ENCODE measurements at regions not wholly inside any gene's neighbourhood (a gene's known extent, or its start where the extent isn't known, plus 50 kb on each side); places are given as distances from the start of the nearest gene placed in this dataset.

DNA sequence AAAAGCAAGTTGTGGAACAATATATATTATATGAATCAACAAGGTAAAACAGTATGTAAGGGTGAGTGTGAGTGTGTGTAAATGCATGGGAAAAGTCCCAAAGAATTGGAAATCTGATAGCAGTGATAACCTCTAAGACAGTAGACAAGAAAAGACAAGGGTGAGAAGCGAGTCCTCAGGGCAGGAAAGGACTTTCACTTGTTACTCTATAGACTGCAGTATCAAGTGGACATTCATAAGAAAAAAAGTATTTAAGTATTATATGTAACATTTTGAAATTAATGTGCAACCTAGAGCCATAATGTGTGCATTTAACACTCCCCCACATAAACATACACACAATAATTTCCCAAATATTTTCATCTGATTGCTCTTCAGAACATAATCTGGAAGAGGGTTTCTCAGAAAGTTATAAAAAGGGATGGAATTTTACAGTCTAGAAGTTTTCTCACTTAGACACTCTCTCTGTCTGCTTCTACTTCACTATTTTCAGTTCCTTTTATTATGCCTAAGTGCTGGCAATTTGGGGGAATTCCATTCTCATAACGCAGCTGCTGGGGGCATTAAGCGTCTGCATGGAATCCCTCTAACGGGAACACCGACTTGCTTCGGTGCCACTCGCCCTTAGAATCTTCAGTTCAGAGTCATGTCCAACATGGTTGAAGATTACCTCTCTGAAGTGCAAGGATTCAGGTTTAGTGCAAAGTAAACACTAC, 50.0 kb upstream of the CDIN1 start (continued):
- TF ChIP-seq, protein P1, sequence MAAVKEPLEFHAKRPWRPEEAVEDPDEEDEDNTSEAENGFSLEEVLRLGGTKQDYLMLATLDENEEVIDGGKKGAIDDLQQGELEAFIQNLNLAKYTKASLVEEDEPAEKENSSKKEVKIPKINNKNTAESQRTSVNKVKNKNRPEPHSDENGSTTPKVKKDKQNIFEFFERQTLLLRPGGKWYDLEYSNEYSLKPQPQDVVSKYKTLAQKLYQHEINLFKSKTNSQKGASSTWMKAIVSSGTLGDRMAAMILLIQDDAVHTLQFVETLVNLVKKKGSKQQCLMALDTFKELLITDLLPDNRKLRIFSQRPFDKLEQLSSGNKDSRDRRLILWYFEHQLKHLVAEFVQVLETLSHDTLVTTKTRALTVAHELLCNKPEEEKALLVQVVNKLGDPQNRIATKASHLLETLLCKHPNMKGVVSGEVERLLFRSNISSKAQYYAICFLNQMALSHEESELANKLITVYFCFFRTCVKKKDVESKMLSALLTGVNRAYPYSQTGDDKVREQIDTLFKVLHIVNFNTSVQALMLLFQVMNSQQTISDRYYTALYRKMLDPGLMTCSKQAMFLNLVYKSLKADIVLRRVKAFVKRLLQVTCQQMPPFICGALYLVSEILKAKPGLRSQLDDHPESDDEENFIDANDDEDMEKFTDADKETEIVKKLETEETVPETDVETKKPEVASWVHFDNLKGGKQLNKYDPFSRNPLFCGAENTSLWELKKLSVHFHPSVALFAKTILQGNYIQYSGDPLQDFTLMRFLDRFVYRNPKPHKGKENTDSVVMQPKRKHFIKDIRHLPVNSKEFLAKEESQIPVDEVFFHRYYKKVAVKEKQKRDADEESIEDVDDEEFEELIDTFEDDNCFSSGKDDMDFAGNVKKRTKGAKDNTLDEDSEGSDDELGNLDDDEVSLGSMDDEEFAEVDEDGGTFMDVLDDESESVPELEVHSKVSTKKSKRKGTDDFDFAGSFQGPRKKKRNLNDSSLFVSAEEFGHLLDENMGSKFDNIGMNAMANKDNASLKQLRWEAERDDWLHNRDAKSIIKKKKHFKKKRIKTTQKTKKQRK (IDR thresholded peaks at IDR 0.05; ENCODE audit: low read depth, low read length): no peak
- TF ChIP-seq EED (IDR thresholded peaks at IDR 0.05; ENCODE audit: low read depth) (no peak), KLF5 (IDR thresholded peaks at IDR 0.05; ENCODE audit: partially characterized antibody) (no peak), MEF2B (IDR thresholded peaks at IDR 0.05; ENCODE audit: partially characterized antibody, poor library complexity, severe bottlenecking) (no peak), TAF1 (IDR thresholded peaks at IDR 0.05; ENCODE audit: borderline replicate concordance, low read depth, low read length) (no peak), SREBF2 (IDR thresholded peaks at IDR 0.05; ENCODE audit: low read length) (no peak), CHD4 (IDR thresholded peaks at IDR 0.05) (no peak), ZNF217 (IDR thresholded peaks at IDR 0.05) (no peak; the same call in 1 of the 2 replicates), NR2C2 (IDR thresholded peaks at IDR 0.05; ENCODE audit: borderline replicate concordance, control insufficient read depth, insufficient read length, low read depth) (no peak), POLR2AphosphoS5 (IDR thresholded peaks at IDR 0.05; ENCODE audit: low read length) (no peak), IKZF1 (conservative IDR thresholded peaks at IDR 0.05) (peak; percentile 89), YY1 (IDR thresholded peaks at IDR 0.05; ENCODE audit: low read depth, low read length) (no peak), CBX3 (IDR thresholded peaks at IDR 0.05; ENCODE audit: borderline replicate concordance, low read depth) (no peak), SUZ12 (IDR thresholded peaks at IDR 0.05; ENCODE audit: unreplicated experiment) (no peak), SMAD5 (IDR thresholded peaks at IDR 0.05; ENCODE audit: low read depth) (no peak), WRNIP1 (IDR thresholded peaks at IDR 0.05; ENCODE audit: borderline replicate concordance, low read depth, low read length) (no peak), ZBED1 (IDR thresholded peaks at IDR 0.05; ENCODE audit: borderline replicate concordance) (no peak)
- TF ChIP-seq, protein P2, sequence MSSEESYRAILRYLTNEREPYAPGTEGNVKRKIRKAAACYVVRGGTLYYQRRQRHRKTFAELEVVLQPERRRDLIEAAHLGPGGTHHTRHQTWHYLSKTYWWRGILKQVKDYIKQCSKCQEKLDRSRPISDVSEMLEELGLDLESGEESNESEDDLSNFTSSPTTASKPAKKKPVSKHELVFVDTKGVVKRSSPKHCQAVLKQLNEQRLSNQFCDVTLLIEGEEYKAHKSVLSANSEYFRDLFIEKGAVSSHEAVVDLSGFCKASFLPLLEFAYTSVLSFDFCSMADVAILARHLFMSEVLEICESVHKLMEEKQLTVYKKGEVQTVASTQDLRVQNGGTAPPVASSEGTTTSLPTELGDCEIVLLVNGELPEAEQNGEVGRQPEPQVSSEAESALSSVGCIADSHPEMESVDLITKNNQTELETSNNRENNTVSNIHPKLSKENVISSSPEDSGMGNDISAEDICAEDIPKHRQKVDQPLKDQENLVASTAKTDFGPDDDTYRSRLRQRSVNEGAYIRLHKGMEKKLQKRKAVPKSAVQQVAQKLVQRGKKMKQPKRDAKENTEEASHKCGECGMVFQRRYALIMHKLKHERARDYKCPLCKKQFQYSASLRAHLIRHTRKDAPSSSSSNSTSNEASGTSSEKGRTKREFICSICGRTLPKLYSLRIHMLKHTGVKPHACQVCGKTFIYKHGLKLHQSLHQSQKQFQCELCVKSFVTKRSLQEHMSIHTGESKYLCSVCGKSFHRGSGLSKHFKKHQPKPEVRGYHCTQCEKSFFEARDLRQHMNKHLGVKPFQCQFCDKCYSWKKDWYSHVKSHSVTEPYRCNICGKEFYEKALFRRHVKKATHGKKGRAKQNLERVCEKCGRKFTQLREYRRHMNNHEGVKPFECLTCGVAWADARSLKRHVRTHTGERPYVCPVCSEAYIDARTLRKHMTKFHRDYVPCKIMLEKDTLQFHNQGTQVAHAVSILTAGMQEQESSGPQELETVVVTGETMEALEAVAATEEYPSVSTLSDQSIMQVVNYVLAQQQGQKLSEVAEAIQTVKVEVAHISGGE (CRISPR knock-in tag; IDR thresholded peaks at IDR 0.05): no peak
- TF ChIP-seq, protein P3, sequence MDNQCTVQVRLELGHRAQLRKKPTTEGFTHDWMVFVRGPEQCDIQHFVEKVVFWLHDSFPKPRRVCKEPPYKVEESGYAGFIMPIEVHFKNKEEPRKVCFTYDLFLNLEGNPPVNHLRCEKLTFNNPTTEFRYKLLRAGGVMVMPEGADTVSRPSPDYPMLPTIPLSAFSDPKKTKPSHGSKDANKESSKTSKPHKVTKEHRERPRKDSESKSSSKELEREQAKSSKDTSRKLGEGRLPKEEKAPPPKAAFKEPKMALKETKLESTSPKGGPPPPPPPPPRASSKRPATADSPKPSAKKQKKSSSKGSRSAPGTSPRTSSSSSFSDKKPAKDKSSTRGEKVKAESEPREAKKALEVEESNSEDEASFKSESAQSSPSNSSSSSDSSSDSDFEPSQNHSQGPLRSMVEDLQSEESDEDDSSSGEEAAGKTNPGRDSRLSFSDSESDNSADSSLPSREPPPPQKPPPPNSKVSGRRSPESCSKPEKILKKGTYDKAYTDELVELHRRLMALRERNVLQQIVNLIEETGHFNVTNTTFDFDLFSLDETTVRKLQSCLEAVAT (IDR thresholded peaks at IDR 0.05): no peak
- TF ChIP-seq, protein P4, sequence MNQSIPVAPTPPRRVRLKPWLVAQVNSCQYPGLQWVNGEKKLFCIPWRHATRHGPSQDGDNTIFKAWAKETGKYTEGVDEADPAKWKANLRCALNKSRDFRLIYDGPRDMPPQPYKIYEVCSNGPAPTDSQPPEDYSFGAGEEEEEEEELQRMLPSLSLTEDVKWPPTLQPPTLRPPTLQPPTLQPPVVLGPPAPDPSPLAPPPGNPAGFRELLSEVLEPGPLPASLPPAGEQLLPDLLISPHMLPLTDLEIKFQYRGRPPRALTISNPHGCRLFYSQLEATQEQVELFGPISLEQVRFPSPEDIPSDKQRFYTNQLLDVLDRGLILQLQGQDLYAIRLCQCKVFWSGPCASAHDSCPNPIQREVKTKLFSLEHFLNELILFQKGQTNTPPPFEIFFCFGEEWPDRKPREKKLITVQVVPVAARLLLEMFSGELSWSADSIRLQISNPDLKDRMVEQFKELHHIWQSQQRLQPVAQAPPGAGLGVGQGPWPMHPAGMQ (IDR thresholded peaks at IDR 0.05; ENCODE audit: borderline replicate concordance): no peak
- TF ChIP-seq, protein P5, sequence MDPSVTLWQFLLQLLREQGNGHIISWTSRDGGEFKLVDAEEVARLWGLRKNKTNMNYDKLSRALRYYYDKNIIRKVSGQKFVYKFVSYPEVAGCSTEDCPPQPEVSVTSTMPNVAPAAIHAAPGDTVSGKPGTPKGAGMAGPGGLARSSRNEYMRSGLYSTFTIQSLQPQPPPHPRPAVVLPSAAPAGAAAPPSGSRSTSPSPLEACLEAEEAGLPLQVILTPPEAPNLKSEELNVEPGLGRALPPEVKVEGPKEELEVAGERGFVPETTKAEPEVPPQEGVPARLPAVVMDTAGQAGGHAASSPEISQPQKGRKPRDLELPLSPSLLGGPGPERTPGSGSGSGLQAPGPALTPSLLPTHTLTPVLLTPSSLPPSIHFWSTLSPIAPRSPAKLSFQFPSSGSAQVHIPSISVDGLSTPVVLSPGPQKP (IDR thresholded peaks at IDR 0.05; ENCODE audit: low read depth, low read length): no peak

Measured in GM12878 (cell line).